Endodermal cell (in vitro differentiated cells): ENCODE measurements at regions not wholly inside any gene's neighbourhood (a gene's known extent, or its start where the extent isn't known, plus 50 kb on each side); places are given as distances from the start of the nearest gene placed in this dataset.

Experiments
- DNase-seq: peaks from one replicate; pipeline ENCODE4 v3.0.0-alpha.2; 2017
- H3K27ac ChIP-seq: 2 replicates; pipeline ENCODE4 v1.5.1; 2013; ENCODE audit warnings: mild to moderate bottlenecking, low read depth, low read length, moderate library complexity
- H3K27me3 ChIP-seq: 2 replicates; pipeline ENCODE4 v1.6.1; 2013; ENCODE audit warnings: mild to moderate bottlenecking, low read length, moderate library complexity; ENCODE audit not compliant: insufficient read depth, control insufficient read depth, poor library complexity, severe bottlenecking
- H3K36me3 ChIP-seq: 2 replicates; pipeline ENCODE4 v1.7.0; 2013; ENCODE audit warnings: mild to moderate bottlenecking, low read length, moderate library complexity; ENCODE audit not compliant: control insufficient read depth, insufficient read depth
- H3K4me1 ChIP-seq: one replicate; pipeline ENCODE4 v1.7.0; 2013; ENCODE audit warnings: low read length; ENCODE audit not compliant: control insufficient read depth, insufficient read depth
- H3K4me3 ChIP-seq: 2 replicates; pipeline ENCODE4 v1.5.1; 2013; ENCODE audit warnings: mild to moderate bottlenecking, low read length, moderate library complexity
- H3K9ac ChIP-seq: 2 replicates; pipeline ENCODE4 v1.6.1; 2013; ENCODE audit warnings: mild to moderate bottlenecking, low read length, moderate library complexity; ENCODE audit not compliant: poor library complexity, severe bottlenecking; ENCODE audit errors: extremely low read depth
- H3K9me3 ChIP-seq: 2 replicates; pipeline ENCODE4 v1.6.1; 2013; ENCODE audit warnings: mild to moderate bottlenecking, low read length, moderate library complexity; ENCODE audit not compliant: control insufficient read depth
- H3K27ac Mint-ChIP-seq: 2 replicates; pipeline ENCODE4 v1.8.0; 2020; ENCODE audit warnings: mixed read lengths
- H3K27me3 Mint-ChIP-seq: 2 replicates; pipeline ENCODE4 v1.8.0; 2021; ENCODE audit warnings: mild to moderate bottlenecking, mixed read lengths; ENCODE audit not compliant: insufficient read depth
- H3K36me3 Mint-ChIP-seq: 2 replicates; pipeline ENCODE4 v1.8.0; 2020; ENCODE audit warnings: low read depth, mixed read lengths
- H3K4me1 Mint-ChIP-seq: 2 replicates; pipeline ENCODE4 v1.8.0; 2020; ENCODE audit warnings: mixed read lengths
- H3K4me3 Mint-ChIP-seq: 2 replicates; pipeline ENCODE4 v1.8.0; 2020; ENCODE audit warnings: mild to moderate bottlenecking, moderate library complexity, mixed read lengths
- H3K9me3 Mint-ChIP-seq: 2 replicates; pipeline ENCODE4 v1.8.0; 2020; ENCODE audit warnings: mild to moderate bottlenecking, mixed read lengths
- CTCF ChIP-seq: fragments of 200-600 bp; sonication (generic); conservative IDR thresholded peaks from 2 replicates; pipeline ENCODE4 v1.5.0; 2021; ENCODE audit warnings: antibody characterized with exemption, mild to moderate bottlenecking
- WGBS, 2 experiments: methylation state at CpG; one replicate each; pipeline versions ENCODE4 v1.1.5 to v1.1.7; 2013; ENCODE audit warnings: missing lambda C conversion rate in 2 of 2, mixed read lengths in 1 of 2; ENCODE audit not compliant: insufficient coverage in 1 of 2, insufficient read length in 1 of 2; 5-methylcytosine and 5-hydroxymethylcytosine counted together

DNA sequence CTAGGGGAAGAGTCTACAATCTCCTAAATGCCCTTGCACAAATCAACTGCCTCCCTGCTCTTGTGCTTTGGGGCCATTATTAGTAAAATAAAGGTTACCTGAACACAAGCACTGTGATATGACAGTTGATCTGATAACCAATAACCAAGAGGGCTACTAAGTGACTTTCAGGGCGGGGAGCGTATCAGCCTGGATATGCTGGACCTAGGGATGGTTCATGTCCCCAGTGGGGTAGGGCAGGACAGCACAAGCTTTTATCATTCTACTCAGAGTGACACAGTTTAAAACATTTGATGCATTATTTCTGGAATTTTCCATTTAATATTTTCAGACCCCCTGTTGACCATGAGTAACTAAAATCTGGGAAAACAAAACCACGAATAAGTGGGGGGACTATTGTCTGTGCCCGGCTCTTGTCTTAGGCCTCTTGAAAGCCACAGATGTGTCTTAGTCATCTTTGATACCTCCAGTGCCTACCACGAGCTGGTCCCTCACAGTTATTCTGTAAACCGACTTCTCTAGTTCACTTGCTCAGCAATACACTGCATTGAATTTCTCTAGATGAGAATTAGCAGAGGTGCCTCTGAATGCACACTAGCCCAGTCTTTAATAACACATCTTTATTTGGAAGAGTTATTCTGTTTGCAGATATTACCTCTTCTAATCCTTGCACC lies 94.6 kb upstream of the DHX40 start:
- peaks cover 12% of the 10 kb centered on the region for H3K4me1 Mint-ChIP-seq
- H3K36me3 Mint-ChIP-seq, result no peaks in the 10 kb centered on the region
- H3K27ac ChIP-seq, result no peak overlapping the region
- no peak overlapping the region for H3K4me3 ChIP-seq
- no peak for TF ChIP-seq CTCF
- H3K4me3 Mint-ChIP-seq, result no peak overlapping the region
- WGBS, 2 experiments, result 87 to 93% methylated on average over 6 of the region's 6 CpGs
- H3K9me3 ChIP-seq, result no peaks in the 10 kb centered on the region
- H3K9ac ChIP-seq, result no peak overlapping the region
- no peaks in the 10 kb centered on the region for H3K9me3 Mint-ChIP-seq
- H3K4me1 ChIP-seq, result no peaks in the 10 kb centered on the region
- no peak overlapping the region for H3K27ac Mint-ChIP-seq
- peaks cover 2% of the 10 kb centered on the region for H3K27me3 Mint-ChIP-seq
- no peaks in the 10 kb centered on the region for H3K27me3 ChIP-seq
- DNase-seq, result peak; percentile 13
- no peaks in the 10 kb centered on the region for H3K36me3 ChIP-seq

- no peaks in the 10 kb centered on the region for H3K9me3 Mint-ChIP-seq
- no peak overlapping the region for H3K4me3 Mint-ChIP-seq
- no peak overlapping the region for H3K27ac Mint-ChIP-seq
- peaks cover 4% of the 10 kb centered on the region for H3K4me1 Mint-ChIP-seq
- no peak for DNase-seq
- H3K36me3 ChIP-seq, result no peaks in the 10 kb centered on the region
- no peaks in the 10 kb centered on the region for H3K4me1 ChIP-seq
- H3K4me3 ChIP-seq, result no peak overlapping the region
- H3K9me3 ChIP-seq, result no peaks in the 10 kb centered on the region
- no peaks in the 10 kb centered on the region for H3K27me3 ChIP-seq
- H3K27ac ChIP-seq, result no peak overlapping the region
- H3K9ac ChIP-seq, result no peak overlapping the region
- 77 to 88% methylated on average over 2 to 5 of the region's 5 CpGs for WGBS, 2 experiments
- H3K27me3 Mint-ChIP-seq, result no peaks in the 10 kb centered on the region
- no peak for TF ChIP-seq CTCF
- no peaks in the 10 kb centered on the region for H3K36me3 Mint-ChIP-seq
Measured at GRCh38 chr17:59476413-59476812, 89.0 kb upstream of the DHX40 start.

- no peak overlapping the region for H3K9ac ChIP-seq
- no peaks in the 10 kb centered on the region for H3K36me3 Mint-ChIP-seq
- H3K27ac ChIP-seq, result no peak overlapping the region
- 93% methylated on average over 1 of the region's 2 CpGs; no CpG with 5 or more reads in 1 of the 2 experiments for WGBS, 2 experiments
- no peaks in the 10 kb centered on the region for H3K9me3 Mint-ChIP-seq
- H3K4me1 ChIP-seq, result no peaks in the 10 kb centered on the region
- H3K27me3 Mint-ChIP-seq, result no peaks in the 10 kb centered on the region
- H3K4me1 Mint-ChIP-seq, result peaks cover 4% of the 10 kb centered on the region
- H3K27me3 ChIP-seq, result no peaks in the 10 kb centered on the region
- H3K9me3 ChIP-seq, result no peaks in the 10 kb centered on the region
- no peak overlapping the region for H3K4me3 ChIP-seq
- H3K36me3 ChIP-seq, result no peaks in the 10 kb centered on the region
- H3K27ac Mint-ChIP-seq, result no peak overlapping the region
- TF ChIP-seq CTCF, result no peak
- DNase-seq, result no peak
- no peak overlapping the region for H3K4me3 Mint-ChIP-seq
Measured at GRCh38 chr17:59479141-59479540, 86.3 kb upstream of the DHX40 start.
